Renal cortex interstitium (tissue), 11 donors: ENCODE measurements at regions not wholly inside any gene's neighbourhood (a gene's known extent, or its start where the extent isn't known, plus 50 kb on each side); places are given as distances from the start of the nearest gene placed in this dataset.
"Not testable (repeated sequence)": the region's sequence is repeated elsewhere in the genome, so short reads cannot be mapped to it uniquely, and the experiment has no call there.

Source experiments
- DNase-seq, 11 donors: peaks; one replicate each; pipeline ENCODE4 v3.0.0-alpha.2; 2013; ENCODE audit warnings: low read depth in 9 of 11, low spot score in 4 of 11; ENCODE audit errors: extremely low read depth in 1 of 11

DNA sequence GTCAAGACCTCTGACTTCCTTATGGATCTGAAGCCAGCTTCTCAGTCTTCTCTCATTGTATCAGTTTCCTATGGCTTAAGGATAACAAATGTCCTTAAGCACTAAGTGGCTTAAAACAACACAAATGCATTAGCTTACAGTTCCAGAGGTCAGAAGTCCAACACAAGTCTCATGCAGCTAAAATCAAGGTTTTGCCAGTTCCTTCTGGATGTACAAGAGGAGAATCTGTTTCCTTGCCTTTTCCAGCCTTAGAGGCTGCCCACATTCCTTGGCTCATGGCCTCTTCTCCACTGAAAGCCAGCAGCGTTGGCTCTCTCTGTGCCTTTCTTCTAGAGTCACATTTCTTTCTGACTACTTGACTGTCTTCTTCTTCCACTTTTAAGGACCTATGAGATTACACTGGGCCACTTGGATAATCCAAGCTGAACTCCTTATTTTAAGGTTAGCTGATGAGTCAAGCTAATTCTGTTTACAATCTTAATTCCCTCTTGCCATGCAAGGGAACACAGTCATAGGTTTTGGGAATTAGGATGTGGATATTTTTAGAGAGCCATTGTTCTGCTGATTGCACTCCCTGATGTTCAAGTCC, 179.0 kb downstream of the BCAS1 start:
- no peak for DNase-seq

DNA sequence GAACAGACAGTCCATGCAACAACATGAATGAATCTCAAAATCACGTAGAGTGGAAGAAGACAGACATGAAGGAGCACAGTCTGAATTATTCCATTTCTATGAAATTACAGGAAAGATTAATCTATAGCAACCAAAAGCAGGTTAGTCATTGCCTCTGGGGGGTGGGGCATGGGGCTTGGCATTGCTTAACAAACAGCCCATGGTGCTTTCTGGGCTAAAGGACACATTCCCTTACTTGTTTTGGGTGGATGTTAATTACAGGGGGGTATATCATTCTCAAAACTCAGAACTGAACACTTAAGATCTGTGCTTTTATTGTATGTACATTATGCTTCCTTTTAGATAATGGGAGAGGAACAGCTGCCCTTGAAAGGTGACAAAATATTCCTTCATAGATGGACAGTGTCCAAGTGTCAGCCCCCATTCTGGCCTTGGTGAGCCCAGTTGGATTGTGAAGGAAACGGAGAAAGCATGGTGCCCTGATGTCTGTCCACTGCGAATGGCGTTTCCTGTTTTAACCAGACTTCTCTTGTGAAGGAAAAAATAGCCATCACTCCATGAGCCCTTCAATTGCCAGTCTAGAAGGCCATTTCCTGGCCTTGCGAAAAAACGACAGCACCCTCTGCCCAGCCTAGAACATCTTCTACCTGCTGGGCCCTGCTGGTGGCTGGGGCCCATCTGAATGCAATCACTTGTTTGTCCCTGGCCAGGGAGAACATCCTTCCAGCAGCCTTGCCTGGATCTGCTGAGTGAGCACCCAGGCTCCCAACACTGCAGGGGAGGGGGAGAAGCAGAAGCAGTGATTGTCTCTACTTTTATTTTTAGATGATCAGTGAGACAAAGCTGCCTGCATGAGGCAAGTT, 179.7 kb downstream of the BCAS1 start:
- no peak for DNase-seq

DNA sequence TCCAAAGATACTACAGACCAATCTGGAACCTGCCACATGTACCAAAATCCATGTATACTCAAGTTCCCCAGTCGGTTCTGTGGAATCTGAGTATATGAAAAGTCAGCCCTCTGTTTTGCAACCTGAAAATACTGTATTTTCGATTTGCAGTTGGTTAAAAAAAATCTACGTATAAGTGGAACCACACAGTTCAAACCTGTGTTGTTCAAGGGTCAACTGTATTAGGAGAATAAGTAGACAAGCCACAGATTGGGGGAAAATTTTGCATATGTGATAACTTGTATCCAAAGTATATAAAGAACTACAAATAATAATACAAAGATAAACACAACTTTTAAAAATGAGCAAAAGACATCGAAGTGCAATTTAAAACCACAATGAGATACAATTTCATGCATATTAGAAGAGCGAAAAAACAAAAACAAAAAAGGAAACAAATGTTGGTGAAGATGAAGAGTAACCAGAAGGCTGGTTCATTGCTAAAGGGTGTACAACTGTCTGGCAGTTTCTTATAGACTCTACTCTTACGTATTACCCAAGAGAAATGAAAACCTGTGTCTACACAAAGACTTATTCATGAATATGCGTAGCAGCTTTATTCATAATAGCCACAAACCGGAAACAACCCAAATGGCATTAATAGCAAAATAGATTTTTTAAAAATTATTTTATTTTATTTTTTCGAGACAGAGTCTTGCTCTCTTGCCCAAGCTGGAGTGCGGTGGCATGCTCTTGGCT, 180.8 kb downstream of the BCAS1 start:
- no peak for DNase-seq

DNA sequence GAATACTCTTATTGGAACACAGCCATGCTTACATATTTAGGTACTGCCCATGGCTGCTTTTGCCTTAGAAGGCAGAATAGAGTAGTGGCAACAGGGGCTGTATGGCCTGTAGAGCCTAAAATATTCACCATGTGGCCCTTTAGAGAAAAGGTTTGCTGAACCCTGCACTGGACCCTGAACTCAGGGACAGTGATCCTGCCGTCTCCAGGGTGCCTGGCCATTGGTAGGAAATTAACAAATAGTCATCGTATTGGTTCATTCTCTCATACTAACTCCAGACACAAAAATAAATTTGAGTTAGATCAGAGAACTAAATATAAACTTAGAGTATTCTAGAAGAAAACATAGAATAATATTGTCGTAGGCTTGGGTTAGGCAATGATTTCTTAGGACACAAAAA, 181.4 kb downstream of the BCAS1 start:
- DNase-seq = no peak

DNA sequence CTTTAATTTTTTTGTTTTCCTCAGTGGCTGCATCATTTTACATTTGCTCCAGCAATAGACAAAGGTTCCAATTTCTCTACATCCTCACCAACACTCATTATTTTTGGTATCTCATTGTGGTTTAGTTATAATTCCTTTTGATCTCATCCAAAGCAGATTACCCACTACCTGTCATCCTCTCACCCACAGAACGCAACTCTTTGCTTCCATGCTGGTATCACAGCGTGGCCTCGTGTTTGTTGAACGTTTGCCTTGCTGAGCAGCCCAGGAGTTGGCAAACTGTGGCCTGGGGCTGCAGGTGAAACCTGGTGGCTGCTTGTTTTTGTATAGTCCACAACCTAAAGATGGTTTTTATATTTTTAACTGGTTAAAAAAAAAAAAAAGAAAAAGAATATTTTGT, 181.9 kb downstream of the BCAS1 start:
- no peak for DNase-seq

DNA sequence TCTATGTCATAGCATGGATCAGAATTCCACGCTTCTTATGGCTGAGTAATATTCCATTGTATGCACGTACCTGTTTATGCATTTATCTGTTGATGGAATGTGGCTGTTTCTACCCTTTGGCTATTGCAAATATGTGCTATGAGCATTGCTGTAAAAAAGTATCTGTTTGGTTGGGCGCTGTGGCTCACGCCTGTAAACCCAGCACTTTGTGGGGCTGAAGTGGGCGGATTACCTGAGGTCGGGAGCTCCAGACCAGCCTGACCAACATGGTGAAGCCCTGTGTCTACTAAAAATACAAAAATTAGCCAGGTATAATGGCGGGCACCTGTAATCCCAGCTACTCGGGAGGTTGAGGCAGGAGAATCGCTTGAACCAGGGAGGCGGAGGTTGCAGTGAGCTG, 182.4 kb downstream of the BCAS1 start:
- no peak for DNase-seq

DNA sequence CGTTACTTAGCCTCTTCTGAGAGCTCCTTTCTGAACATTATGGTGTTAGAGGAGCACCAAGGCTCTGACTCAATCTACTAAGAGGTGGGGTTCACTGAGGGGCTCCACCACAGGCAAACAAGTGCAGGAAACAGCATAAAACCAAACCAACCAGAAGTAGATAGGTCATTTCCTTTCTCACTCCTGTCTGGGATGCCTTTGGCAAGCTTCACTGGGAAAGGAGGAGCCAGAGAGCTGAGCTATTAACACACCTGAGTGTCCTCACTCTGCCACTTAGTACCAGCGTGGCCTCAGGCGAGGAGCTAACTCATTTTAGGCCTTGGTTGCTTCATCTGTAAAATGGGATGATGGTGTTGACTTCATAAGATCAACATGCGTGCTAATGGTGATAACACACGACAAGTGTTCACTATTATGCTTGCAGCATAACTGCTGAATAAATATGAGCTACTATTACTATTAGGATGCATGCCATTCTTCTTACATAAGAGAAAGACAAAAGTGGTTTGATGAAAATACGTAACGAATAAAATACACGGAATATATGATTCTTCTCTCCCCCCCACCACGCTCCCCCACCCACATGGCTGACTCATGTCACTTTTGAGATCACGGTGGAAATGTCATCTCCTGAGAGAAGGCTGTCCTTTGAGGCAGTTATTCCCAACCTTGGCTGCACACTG, 185.4 kb downstream of the BCAS1 start:
- no peak for DNase-seq

DNA sequence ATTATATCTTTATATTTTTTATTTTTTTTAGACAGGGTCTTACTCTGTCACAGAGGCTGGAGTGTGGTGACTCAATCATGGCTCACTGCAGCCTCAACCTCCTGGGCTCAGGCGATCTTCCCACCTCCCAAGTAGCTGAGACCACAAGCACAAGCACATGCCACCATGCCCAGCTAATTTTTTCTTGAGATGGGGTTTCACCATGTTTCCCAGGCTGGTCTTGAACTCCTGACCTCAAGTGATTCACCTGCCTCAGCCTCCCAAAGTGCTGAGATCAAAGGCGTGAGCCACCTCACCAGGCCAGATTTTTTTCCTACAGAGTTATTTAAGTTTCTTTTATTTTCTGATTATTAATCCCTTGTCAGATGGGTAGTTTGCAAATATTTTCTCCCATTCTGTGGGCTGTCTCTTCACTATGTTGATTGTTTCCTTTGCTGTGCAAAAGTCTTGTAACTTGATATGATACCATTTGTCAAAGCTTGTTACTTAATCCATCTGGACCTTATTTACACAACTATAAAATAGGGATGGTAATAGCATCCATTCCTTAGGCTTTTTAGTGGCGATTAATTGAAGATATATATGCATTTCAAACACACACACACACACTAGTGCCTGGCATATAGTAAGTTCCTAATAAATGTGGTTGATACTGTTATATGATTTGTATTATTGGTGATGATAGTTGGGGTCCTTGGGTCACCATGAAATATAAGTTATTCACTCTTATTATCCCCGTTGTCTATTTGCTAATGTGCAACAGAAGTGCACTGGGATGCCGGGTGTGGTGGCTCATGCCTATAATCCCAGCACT, 187.1 kb downstream of the BCAS1 start:
- no peak for DNase-seq

DNA sequence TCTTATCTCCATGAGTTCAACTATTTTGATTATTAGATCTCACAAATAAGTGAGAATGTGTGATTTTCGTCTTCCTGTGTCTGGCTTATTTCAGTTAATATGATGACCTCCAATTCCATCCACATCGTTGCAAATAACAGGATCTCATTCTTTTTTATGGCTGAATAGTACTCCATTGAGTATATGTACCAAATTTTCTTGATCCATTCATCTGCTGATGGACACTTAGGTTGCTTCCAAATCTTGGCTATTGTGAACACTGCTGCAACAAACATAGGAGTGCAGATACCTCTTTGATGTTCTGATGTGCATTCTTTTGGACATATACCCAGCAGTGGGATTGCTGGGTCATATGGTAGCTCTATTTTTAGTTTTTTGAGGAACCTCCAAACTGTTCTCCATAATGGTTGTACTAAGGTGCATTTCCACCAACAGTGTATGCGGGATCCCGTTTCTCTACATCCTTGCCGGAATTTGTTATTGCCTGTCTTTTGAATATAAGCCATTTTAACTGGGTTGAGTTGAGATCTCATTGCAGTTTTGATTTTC, 187.9 kb downstream of the BCAS1 start:
- not testable (repeated sequence) for DNase-seq

DNA sequence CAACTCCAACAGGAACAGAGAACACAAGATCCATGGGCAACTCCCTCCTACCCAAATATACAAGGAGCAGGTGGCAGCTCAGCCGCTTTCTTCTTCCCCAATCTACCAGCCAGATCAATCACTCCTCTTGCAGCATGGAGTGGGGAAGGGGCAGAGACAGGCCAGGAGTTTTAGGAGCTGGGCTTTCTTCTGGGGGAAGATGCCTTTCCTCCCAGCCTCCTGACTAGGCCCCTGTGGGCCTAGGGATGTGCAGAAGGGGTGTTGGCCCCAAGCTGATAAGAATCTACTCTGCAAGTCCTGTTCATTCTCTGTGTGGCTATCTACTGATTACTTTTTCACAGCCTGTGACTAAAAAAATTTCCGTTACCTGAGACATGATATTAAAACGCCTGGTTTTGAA, 189.0 kb downstream of the BCAS1 start:
- no peak for DNase-seq

DNA sequence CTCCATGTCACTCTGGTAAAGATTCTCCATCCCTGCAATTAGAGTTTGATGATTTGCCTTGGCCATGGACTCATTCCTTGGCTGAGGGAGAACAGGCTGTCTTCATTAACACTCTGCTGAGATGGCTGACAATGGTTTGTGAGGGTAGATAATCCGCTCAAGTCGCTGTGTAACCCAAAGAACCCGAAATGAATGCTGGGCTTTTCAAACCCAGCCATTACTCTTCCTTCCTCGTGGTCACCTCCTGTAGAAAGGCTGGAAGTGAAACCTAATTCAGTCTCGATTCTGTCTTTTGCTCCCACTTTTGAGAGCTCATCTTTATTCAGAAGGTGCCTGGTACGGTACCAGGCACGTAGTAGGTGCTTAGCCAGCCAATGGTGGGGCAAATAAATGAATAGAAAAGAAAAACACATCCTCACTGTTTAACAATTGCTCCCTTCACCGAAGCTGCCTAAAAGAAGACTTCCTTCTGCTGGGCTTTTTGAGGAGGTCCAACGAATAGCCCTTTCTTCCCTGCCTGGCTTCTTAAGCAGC, 190.2 kb downstream of the BCAS1 start:
- DNase-seq = no peak

DNA sequence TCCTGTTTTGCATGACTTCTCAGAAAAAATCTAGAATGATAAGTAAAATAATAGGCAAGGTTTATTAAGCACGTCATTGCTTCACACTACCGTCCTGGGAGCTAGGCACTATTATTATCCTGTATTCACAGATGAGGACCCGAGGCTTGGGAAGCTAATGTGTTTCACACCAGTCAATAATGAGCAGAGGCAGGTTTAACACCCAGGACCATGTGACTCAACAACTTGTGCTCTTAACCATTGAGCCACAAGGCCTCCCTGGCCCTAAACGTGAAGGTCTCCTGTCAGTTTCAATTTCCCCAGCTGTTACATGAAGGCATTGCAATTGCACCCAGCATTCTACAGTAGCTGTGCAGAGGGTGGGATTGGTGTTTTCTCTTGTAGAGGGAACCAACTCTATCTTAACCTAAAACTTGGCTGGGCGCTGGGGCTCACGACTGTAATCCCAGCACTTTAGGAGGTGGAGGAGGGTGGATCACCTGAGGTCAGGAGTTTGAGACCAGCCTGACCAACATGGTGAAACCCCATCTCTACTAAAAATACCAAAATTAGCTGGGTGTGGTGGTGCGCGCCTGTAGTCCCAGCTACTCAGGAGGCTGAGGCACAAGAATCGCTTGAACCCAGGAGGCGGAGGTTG, 191.2 kb downstream of the BCAS1 start:
- DNase-seq = no peak

DNA sequence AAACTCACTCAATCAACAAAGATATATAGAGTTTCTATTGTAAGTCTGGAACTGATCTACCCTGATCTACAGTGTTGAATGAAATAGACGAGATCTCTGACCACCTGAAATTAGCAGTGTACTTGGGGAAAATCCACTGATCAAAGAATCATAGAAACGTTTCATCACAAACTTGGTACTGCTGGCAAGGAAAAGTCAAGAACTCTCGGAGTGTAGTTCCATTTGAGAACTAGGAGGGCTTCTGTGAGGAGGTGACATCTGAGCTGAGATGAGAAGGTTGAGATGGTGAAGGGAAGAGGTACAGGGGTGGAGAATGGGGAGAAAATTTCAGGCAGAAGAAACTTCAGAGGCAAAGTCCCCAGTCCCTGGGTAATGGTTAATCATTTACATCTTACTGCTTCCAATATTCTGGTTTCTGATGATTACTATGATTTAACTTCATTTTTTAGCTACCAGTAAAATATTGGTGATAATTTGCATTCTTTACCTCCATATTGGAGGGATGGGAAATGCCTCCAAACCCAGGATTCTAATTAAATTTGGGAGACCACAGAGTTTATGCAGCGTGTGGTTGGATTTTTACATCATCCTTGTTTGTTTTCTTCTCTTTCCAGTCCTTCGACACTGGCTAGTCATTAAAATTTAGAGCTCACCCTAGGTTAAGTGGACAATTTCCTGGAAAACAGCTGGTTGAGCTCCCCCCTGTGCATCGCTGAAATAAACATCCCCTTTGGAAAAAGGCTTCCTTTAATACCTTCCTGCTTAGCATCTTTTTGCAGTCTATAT, 191.9 kb downstream of the BCAS1 start:
- DNase-seq = no peak

DNA sequence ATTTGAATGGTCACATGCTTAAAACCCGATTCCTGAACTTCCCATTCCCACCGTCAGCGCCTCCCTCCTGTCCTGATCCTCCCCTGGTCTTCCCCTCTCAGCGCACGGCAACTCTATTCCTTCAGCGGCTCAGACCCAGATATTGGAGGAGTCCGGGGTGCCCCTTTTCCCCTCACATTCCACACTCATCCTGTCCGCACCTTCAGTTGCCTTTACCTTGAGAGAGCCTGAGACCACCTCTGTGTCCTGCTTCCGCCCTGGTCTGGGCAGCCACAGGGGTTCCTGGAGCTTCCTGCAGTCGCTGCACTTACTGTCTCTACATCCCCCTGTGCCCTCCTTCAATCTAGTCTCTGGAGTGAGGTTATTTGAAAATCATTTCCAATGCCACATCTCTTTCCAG, 193.4 kb downstream of the BCAS1 start:
- DNase-seq = no peak

DNA sequence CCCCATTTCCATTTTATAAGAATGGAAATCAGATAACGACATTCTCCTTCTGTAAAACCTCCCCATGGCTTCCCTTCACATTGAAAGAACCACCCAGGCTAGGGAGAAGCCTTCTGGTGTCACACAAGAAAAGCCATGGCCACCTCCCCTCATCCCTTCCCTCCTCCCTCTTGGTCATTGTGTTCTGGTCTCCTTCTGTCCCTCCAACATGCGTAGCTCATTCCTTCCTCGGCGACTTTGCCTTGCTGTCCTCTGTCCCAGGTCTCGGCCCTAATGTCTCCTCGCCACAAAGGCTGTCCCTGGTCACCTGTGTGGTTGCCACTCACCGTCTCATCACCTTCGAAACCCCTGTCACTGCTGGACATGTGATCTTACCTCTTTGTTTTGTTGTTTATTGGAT, 193.9 kb downstream of the BCAS1 start:
- DNase-seq = no peak

DNA sequence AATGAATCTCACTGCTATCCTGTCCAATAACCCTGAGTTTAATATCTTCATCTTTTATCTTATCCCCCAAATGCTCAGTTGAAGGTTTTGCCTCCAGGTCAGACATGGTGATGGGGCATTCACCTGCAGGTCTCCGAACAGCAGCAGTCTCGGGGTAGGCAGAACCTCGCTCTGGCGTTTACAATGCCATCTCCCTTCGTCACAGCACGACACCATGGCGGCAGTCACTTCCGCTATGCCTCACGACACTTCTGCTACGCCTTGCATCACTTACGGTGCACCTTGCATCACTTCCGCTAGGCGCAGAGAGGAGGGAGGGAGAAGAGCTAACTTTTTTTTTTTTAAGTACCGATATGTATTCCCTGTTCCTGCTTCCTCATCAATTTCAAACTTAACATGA, 194.9 kb downstream of the BCAS1 start:
- DNase-seq = no peak

DNA sequence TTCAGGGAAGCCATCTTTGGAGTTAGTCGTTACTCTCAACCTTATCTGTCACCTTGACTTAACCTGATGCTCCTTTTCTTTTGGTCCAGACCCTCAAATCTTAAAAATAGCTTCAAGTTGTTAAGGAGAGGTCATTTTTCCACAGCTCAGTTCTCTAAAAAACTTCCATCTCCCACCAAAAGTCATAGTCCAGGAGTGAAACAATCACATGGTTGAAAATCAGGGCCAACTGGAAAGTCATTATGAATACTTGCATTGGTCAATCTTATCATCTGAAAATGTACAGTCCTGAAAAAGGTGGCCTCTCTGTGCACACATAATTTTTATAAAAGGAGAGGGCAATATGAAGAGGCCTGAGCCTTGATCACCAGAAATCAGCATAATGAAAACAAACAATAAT, 195.7 kb downstream of the BCAS1 start:
- no peak for DNase-seq
